ENCODE measurements at regions not wholly inside any gene's neighbourhood (a gene's known extent, or its start where the extent isn't known, plus 50 kb on each side); places are given as distances from the start of the nearest gene placed in this dataset.

DNA sequence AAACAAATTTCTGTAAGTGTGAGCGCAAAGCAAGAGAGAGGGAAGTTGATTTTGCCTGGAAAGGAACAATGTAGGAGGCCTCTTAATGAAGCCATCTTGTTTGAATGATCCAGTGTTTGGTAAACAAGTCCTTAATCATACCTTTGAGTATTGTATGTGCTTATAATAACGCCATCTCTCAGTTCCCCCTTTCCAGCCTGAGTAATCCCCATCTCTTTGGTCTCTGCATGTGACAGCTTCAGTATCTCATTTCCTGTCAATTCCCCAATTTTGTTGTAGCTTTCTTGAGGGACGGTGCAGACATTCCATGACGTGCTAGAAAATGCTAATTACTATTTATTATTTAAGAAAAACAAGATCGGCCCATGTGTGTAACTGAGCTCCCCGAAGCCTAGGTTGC, 349.3 kb upstream of the NR2F2 start:
- WGBS, 2 experiments (ENCODE audit: insufficient coverage in 2 of 2): 100% methylated on average over 2 of the region's 6 CpGs
- Histone ChIP-seq H3K9me3 (ENCODE audit: control insufficient read depth, low read length) (no peaks in the 10 kb centered on the region), H3K4me3 (ENCODE audit: extremely low read depth, insufficient read depth, low read length, poor library complexity, severe bottlenecking) (no peak overlapping the region), H3K27ac (ENCODE audit: low read depth, low read length, severe bottlenecking) (no peak overlapping the region), H3K36me3 (ENCODE audit: control insufficient read depth, insufficient read depth, low read length) (no peaks in the 10 kb centered on the region), H3K4me1 (ENCODE audit: control insufficient read depth, insufficient read depth, low read length, poor library complexity, severe bottlenecking) (no peaks in the 10 kb centered on the region)

DNA sequence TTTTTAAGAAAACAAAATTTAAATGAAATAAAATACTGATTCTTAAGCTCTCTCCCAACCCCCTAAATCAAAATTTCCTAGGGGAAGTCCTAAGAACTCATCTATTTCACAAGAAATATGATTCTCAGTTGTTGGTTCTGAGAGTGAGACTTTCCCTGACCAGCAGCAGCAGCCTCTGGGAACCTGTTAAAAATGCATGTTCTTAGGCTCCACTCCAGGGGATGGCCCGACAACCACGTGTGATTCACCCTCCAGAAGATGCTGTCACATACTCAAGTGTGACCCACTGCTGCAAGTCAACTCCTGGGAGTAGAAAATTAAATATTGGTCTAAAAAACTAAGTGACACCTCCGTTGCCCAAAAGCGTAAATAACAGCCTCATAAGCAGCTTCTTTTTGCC, 343.2 kb upstream of the NR2F2 start:
- Histone ChIP-seq H3K27ac (ENCODE audit: low read depth, low read length, severe bottlenecking) (no peak overlapping the region), H3K9me3 (ENCODE audit: control insufficient read depth, low read length) (no peaks in the 10 kb centered on the region), H3K4me1 (ENCODE audit: control insufficient read depth, insufficient read depth, low read length, poor library complexity, severe bottlenecking) (no peaks in the 10 kb centered on the region), H3K4me3 (ENCODE audit: extremely low read depth, insufficient read depth, low read length, poor library complexity, severe bottlenecking) (no peak overlapping the region), H3K36me3 (ENCODE audit: control insufficient read depth, insufficient read depth, low read length) (no peaks in the 10 kb centered on the region)
- WGBS, 2 experiments (ENCODE audit: insufficient coverage in 2 of 2): 76 to 90% methylated on average over 2 of the region's 4 CpGs

DNA sequence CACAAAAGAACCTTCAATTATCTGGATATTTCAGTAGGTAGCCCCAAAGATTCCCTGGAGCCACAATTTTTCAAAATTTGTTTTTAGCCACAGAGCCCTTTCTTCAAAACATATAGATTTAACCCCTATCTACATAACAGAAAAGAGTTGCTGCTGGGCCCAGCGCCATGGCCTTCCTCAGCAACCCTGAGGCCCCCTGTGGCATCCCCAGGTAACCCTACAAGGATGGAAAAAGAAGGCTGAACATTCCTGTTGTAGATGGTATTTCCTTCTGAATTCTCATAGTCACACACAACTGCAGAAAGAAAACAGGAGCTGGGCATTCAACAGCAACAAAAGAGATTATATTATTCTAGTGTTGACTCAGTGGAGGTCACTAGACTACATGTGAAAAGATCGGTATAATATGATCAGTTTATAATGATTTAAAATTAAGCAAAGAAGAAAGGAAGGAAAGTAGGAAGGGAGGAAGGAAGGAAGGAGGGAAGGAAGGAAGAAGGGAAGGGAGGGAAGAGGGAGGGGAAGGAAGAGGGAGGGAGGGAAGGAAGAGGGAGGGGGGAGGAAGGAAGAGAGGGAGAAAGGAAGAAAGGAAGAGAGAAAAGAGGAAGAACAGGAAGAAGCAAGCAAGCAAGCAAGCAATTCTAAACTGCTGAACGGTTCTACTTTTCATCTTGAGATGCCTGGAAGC, 342.5 kb upstream of the NR2F2 start:
- 60 to 62% methylated on average over 2 of the region's 3 CpGs for WGBS, 2 experiments (ENCODE audit: insufficient coverage in 2 of 2)
- Histone ChIP-seq H3K9me3 (ENCODE audit: control insufficient read depth, low read length) (no peaks in the 10 kb centered on the region), H3K4me3 (ENCODE audit: extremely low read depth, insufficient read depth, low read length, poor library complexity, severe bottlenecking) (no peak overlapping the region), H3K27ac (ENCODE audit: low read depth, low read length, severe bottlenecking) (no peak overlapping the region), H3K36me3 (ENCODE audit: control insufficient read depth, insufficient read depth, low read length) (no peaks in the 10 kb centered on the region), H3K4me1 (ENCODE audit: control insufficient read depth, insufficient read depth, low read length, poor library complexity, severe bottlenecking) (no peaks in the 10 kb centered on the region)

DNA sequence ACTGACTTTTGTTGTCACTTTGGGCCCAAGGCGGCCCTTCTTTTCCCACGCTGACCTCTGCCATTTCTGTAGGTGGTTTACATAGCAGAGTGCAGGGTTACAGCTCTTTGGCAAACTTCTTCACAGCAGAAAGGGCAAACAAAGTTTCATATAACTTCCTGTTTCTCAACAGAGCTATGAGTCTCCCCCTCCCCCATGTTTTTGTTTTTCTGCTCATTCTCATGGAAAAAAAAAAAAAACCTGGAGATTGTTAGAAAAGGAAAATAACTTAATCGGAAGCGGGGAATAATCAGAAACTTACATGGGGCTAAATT, 342.0 kb upstream of the NR2F2 start:
- no peak overlapping the region for H3K4me3 ChIP-seq (ENCODE audit: extremely low read depth, insufficient read depth, low read length, poor library complexity, severe bottlenecking)
- H3K27ac ChIP-seq (ENCODE audit: low read depth, low read length, severe bottlenecking): no peak overlapping the region
- H3K4me1 ChIP-seq (ENCODE audit: control insufficient read depth, insufficient read depth, low read length, poor library complexity, severe bottlenecking): no peaks in the 10 kb centered on the region
- 83 to 100% methylated on average over 1 of the region's 4 CpGs for WGBS, 2 experiments (ENCODE audit: insufficient coverage in 2 of 2)
- H3K9me3 ChIP-seq (ENCODE audit: control insufficient read depth, low read length): no peaks in the 10 kb centered on the region
- H3K36me3 ChIP-seq (ENCODE audit: control insufficient read depth, insufficient read depth, low read length): no peaks in the 10 kb centered on the region

DNA sequence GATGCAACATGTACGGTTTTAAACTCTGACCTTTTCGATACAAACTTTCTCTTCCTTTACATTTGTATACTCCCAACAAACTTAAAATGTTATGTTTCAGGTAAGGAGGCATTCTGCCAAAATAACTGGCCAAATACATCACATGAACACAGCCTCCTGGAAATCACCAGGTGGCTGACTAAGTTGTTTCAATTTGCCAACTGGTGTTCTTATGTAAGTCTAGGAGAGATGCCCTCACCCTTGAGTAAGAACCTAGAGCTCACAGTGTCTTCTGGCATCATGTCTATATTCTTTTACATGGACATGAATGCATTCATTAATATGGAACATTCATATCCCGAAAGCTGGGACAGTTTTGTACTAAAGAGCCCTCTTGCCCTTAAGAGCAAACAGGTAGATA, 341.1 kb upstream of the NR2F2 start:
- Histone ChIP-seq H3K36me3 (ENCODE audit: control insufficient read depth, insufficient read depth, low read length) (no peaks in the 10 kb centered on the region), H3K27ac (ENCODE audit: low read depth, low read length, severe bottlenecking) (no peak overlapping the region), H3K4me3 (ENCODE audit: extremely low read depth, insufficient read depth, low read length, poor library complexity, severe bottlenecking) (no peak overlapping the region), H3K9me3 (ENCODE audit: control insufficient read depth, low read length) (no peaks in the 10 kb centered on the region), H3K4me1 (ENCODE audit: control insufficient read depth, insufficient read depth, low read length, poor library complexity, severe bottlenecking) (no peaks in the 10 kb centered on the region)
- WGBS, 2 experiments (ENCODE audit: insufficient coverage in 2 of 2): 89% methylated on average over 1 of the region's 3 CpGs; no CpG with 5 or more reads in 1 of the 2 experiments

DNA sequence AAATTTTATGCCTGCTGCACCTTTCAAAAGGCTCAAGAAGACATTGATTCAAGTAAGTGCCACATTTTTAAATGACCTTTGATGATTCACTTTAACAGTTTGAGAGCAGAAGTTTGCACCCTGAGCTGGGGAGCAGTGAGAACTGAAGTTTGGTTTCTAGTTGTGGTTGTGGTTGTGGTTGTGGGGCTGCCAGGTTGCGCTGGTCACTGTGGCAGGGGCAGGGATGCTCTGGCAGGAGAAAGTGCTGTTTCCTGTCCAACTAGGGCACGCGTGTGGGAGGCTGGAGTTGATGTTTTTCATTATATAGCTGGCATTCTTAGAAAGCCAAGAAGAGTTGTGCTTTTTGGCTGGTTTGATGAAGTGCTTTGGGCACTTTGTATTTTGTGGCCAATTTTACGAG, 339.7 kb upstream of the NR2F2 start:
- Histone ChIP-seq H3K9me3 (ENCODE audit: control insufficient read depth, low read length) (no peaks in the 10 kb centered on the region), H3K36me3 (ENCODE audit: control insufficient read depth, insufficient read depth, low read length) (no peaks in the 10 kb centered on the region), H3K4me3 (ENCODE audit: extremely low read depth, insufficient read depth, low read length, poor library complexity, severe bottlenecking) (no peak overlapping the region), H3K27ac (ENCODE audit: low read depth, low read length, severe bottlenecking) (no peak overlapping the region), H3K4me1 (ENCODE audit: control insufficient read depth, insufficient read depth, low read length, poor library complexity, severe bottlenecking) (no peaks in the 10 kb centered on the region)
- WGBS, 2 experiments (ENCODE audit: insufficient coverage in 2 of 2): 94 to 95% methylated on average over 2 to 3 of the region's 4 CpGs

DNA sequence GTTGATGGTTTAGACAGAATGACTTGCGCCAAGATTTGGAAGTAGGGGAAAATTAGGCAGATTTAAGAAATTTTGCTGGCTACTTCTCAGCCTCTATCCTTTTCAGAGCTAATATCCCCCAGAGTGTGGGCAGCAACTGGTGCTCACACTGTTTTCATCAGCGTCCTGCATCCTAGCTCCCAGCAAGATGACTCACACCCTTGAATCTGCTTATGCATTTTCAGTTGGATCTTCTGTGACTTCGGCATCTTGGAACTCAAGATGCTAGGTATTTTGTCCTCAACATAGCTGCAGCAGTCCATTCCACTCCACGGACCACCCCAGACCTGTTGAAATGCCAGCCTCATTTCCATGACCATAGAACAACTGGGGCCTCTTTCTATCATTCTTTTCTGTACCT, 336.1 kb upstream of the NR2F2 start:
- H3K9me3 ChIP-seq (ENCODE audit: control insufficient read depth, low read length): no peaks in the 10 kb centered on the region
- no peak overlapping the region for H3K4me3 ChIP-seq (ENCODE audit: extremely low read depth, insufficient read depth, low read length, poor library complexity, severe bottlenecking)
- no peaks in the 10 kb centered on the region for H3K4me1 ChIP-seq (ENCODE audit: control insufficient read depth, insufficient read depth, low read length, poor library complexity, severe bottlenecking)
- 64 to 79% methylated on average over 3 to 4 of the region's 4 CpGs for WGBS, 2 experiments (ENCODE audit: insufficient coverage in 2 of 2)
- H3K36me3 ChIP-seq (ENCODE audit: control insufficient read depth, insufficient read depth, low read length): no peaks in the 10 kb centered on the region
- no peak overlapping the region for H3K27ac ChIP-seq (ENCODE audit: low read depth, low read length, severe bottlenecking)

DNA sequence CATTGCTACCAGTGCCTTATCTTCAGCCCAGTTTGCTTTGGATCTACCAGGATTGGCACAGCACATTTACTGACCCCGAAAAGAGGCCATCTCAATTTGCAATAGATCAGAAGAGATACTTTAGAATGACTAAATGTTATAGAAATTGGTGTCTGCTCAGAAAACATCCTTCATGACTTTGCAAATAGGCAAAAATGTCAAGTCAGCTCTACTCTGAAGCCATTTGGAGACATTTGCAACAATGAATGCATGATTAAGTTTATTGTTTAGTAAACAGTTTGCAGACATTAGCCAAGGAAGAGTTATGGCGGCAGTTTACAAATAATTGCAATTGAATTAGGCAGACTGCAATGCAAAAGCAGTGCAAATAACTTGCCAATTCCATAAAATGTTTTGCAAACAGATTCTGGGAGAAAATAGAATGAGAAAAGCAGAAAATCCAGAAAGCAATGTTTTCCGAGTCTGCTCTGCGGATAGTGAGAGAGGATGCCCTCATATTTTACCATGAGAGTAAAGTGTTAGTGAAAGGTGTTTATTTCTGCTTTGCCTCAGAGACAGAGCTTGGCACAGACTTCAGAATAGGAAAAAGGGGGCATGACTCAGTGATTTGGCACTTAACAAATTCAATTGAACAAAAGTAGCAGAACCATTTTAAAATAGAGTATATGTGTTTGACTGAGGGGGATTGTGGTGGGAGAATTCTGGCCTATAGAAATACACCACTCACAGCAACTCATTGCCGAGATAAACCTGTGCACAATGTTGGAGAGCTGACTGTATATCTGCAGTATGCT, 334.9 kb upstream of the NR2F2 start:
- Histone ChIP-seq H3K36me3 (ENCODE audit: control insufficient read depth, insufficient read depth, low read length) (no peaks in the 10 kb centered on the region), H3K4me1 (ENCODE audit: control insufficient read depth, insufficient read depth, low read length, poor library complexity, severe bottlenecking) (no peaks in the 10 kb centered on the region), H3K9me3 (ENCODE audit: control insufficient read depth, low read length) (no peaks in the 10 kb centered on the region), H3K4me3 (ENCODE audit: extremely low read depth, insufficient read depth, low read length, poor library complexity, severe bottlenecking) (no peak overlapping the region), H3K27ac (ENCODE audit: low read depth, low read length, severe bottlenecking) (no peak overlapping the region)
- WGBS, 2 experiments (ENCODE audit: insufficient coverage in 2 of 2): 76 to 90% methylated on average over 2 to 3 of the region's 5 CpGs

DNA sequence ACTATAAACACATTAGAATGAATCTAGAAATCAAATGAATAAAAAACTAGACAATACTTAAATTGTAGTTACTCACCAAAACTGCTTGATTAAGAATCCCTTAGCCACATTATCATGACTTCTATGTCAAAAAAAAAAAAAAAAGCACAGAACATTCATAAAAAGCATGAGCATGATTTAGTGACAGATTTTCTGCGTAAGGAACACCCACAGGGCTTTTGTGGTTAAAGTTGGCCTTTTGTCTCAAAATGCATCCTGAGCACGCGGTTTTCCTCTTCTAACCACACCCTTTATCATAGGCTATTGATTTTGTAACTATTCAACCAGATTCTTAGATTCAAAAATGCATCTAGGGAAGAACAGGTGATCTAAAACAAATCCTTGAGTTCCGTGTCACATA, 334.0 kb upstream of the NR2F2 start:
- no peak overlapping the region for H3K27ac ChIP-seq (ENCODE audit: low read depth, low read length, severe bottlenecking)
- H3K9me3 ChIP-seq (ENCODE audit: control insufficient read depth, low read length): no peaks in the 10 kb centered on the region
- H3K4me1 ChIP-seq (ENCODE audit: control insufficient read depth, insufficient read depth, low read length, poor library complexity, severe bottlenecking): no peaks in the 10 kb centered on the region
- H3K4me3 ChIP-seq (ENCODE audit: extremely low read depth, insufficient read depth, low read length, poor library complexity, severe bottlenecking): no peak overlapping the region
- 83 to 100% methylated on average over 1 to 2 of the region's 4 CpGs for WGBS, 2 experiments (ENCODE audit: insufficient coverage in 2 of 2)
- no peaks in the 10 kb centered on the region for H3K36me3 ChIP-seq (ENCODE audit: control insufficient read depth, insufficient read depth, low read length)

DNA sequence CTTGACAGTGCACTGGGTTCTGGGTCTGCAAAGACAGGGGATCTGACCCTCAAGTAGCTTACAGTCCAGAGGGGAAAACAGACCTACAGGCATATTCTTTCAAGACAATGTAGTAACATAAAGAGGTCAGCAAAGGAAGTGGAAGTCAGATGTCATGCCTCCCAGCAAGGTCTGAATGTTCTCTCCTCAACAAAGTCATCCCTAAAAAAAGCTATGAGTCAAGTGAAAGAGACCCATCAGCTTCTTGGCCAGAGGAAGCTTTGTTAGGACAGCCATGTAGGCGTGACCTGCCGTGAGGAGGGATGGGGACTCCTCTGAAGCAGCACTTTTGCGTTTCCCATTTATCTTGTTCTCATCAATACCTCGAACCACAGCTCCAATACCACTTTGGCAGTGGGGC, 331.6 kb upstream of the NR2F2 start:
- Histone ChIP-seq H3K36me3 (ENCODE audit: control insufficient read depth, insufficient read depth, low read length) (no peaks in the 10 kb centered on the region), H3K4me1 (ENCODE audit: control insufficient read depth, insufficient read depth, low read length, poor library complexity, severe bottlenecking) (no peaks in the 10 kb centered on the region), H3K27ac (ENCODE audit: low read depth, low read length, severe bottlenecking) (no peak overlapping the region), H3K9me3 (ENCODE audit: control insufficient read depth, low read length) (no peaks in the 10 kb centered on the region), H3K4me3 (ENCODE audit: extremely low read depth, insufficient read depth, low read length, poor library complexity, severe bottlenecking) (no peak overlapping the region)
- WGBS, 2 experiments (ENCODE audit: insufficient coverage in 2 of 2): 100% methylated on average over 1 of the region's 4 CpGs
